Endodermal cell (in vitro differentiated cells): ENCODE measurements at regions not wholly inside any gene's neighbourhood (a gene's known extent, or its start where the extent isn't known, plus 50 kb on each side); places are given as distances from the start of the nearest gene placed in this dataset.

ENCODE experiments used
- DNase-seq: peaks from one replicate; pipeline ENCODE4 v3.0.0-alpha.2; 2017
- H3K27ac ChIP-seq: 2 replicates; pipeline ENCODE4 v1.5.1; 2013; ENCODE audit warnings: mild to moderate bottlenecking, low read depth, low read length, moderate library complexity
- H3K27me3 ChIP-seq: 2 replicates; pipeline ENCODE4 v1.6.1; 2013; ENCODE audit warnings: mild to moderate bottlenecking, low read length, moderate library complexity; ENCODE audit not compliant: insufficient read depth, control insufficient read depth, poor library complexity, severe bottlenecking
- H3K36me3 ChIP-seq: 2 replicates; pipeline ENCODE4 v1.7.0; 2013; ENCODE audit warnings: mild to moderate bottlenecking, low read length, moderate library complexity; ENCODE audit not compliant: control insufficient read depth, insufficient read depth
- H3K4me1 ChIP-seq: one replicate; pipeline ENCODE4 v1.7.0; 2013; ENCODE audit warnings: low read length; ENCODE audit not compliant: control insufficient read depth, insufficient read depth
- H3K4me3 ChIP-seq: 2 replicates; pipeline ENCODE4 v1.5.1; 2013; ENCODE audit warnings: mild to moderate bottlenecking, low read length, moderate library complexity
- H3K9ac ChIP-seq: 2 replicates; pipeline ENCODE4 v1.6.1; 2013; ENCODE audit warnings: mild to moderate bottlenecking, low read length, moderate library complexity; ENCODE audit not compliant: poor library complexity, severe bottlenecking; ENCODE audit errors: extremely low read depth
- H3K9me3 ChIP-seq: 2 replicates; pipeline ENCODE4 v1.6.1; 2013; ENCODE audit warnings: mild to moderate bottlenecking, low read length, moderate library complexity; ENCODE audit not compliant: control insufficient read depth
- H3K27ac Mint-ChIP-seq: 2 replicates; pipeline ENCODE4 v1.8.0; 2020; ENCODE audit warnings: mixed read lengths
- H3K27me3 Mint-ChIP-seq: 2 replicates; pipeline ENCODE4 v1.8.0; 2021; ENCODE audit warnings: mild to moderate bottlenecking, mixed read lengths; ENCODE audit not compliant: insufficient read depth
- H3K36me3 Mint-ChIP-seq: 2 replicates; pipeline ENCODE4 v1.8.0; 2020; ENCODE audit warnings: low read depth, mixed read lengths
- H3K4me1 Mint-ChIP-seq: 2 replicates; pipeline ENCODE4 v1.8.0; 2020; ENCODE audit warnings: mixed read lengths
- H3K4me3 Mint-ChIP-seq: 2 replicates; pipeline ENCODE4 v1.8.0; 2020; ENCODE audit warnings: mild to moderate bottlenecking, moderate library complexity, mixed read lengths
- H3K9me3 Mint-ChIP-seq: 2 replicates; pipeline ENCODE4 v1.8.0; 2020; ENCODE audit warnings: mild to moderate bottlenecking, mixed read lengths
- WGBS, 2 experiments: methylation state at CpG; one replicate each; pipeline versions ENCODE4 v1.1.5 to v1.1.7; 2013; ENCODE audit warnings: missing lambda C conversion rate in 2 of 2, mixed read lengths in 1 of 2; ENCODE audit not compliant: insufficient coverage in 1 of 2, insufficient read length in 1 of 2; 5-methylcytosine and 5-hydroxymethylcytosine counted together
- TF ChIP-seq, protein P1 (sequence below): fragments of 200-600 bp; sonication (generic); conservative IDR thresholded peaks from 2 replicates; pipeline ENCODE4 v1.5.0; 2021; ENCODE audit warnings: antibody characterized with exemption, mild to moderate bottlenecking

DNA sequence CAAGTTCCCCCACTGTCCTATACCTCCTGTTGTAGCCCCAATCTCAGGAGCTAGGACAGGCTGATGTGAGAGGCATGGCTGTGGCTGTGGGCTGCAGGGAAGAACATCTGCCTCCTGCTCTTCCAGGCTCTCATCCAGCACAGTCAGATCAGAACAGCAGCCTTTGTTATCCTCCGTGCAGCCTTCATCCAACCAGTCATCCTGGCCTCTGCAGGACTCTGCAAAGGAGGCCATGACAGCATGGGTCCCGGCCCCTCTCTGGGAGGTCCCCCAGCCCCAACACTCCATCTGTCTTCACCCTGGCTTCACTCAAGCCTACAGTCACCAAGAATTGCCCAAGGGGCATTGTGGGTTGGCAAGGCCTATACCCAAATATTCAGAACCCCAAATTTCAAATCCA lies 223.2 kb upstream of the COPS8 start:
- H3K27me3 Mint-ChIP-seq = peaks cover 16% of the 10 kb centered on the region
- peaks cover 43% of the 10 kb centered on the region for H3K9me3 Mint-ChIP-seq
- WGBS, 2 experiments = 92 to 100% methylated on average over 1 to 2 of the region's 2 CpGs
- H3K4me3 Mint-ChIP-seq = no peak overlapping the region
- peaks cover 12% of the 10 kb centered on the region for H3K36me3 Mint-ChIP-seq
- TF ChIP-seq, protein P1, sequence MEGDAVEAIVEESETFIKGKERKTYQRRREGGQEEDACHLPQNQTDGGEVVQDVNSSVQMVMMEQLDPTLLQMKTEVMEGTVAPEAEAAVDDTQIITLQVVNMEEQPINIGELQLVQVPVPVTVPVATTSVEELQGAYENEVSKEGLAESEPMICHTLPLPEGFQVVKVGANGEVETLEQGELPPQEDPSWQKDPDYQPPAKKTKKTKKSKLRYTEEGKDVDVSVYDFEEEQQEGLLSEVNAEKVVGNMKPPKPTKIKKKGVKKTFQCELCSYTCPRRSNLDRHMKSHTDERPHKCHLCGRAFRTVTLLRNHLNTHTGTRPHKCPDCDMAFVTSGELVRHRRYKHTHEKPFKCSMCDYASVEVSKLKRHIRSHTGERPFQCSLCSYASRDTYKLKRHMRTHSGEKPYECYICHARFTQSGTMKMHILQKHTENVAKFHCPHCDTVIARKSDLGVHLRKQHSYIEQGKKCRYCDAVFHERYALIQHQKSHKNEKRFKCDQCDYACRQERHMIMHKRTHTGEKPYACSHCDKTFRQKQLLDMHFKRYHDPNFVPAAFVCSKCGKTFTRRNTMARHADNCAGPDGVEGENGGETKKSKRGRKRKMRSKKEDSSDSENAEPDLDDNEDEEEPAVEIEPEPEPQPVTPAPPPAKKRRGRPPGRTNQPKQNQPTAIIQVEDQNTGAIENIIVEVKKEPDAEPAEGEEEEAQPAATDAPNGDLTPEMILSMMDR = no peak
- peaks cover 33% of the 10 kb centered on the region for H3K9me3 ChIP-seq
- H3K27ac Mint-ChIP-seq = no peak overlapping the region
- peaks cover 8% of the 10 kb centered on the region for H3K4me1 ChIP-seq
- H3K4me1 Mint-ChIP-seq = peaks cover 22% of the 10 kb centered on the region
- H3K4me3 ChIP-seq = no peak overlapping the region
- no peaks in the 10 kb centered on the region for H3K36me3 ChIP-seq
- no peak for DNase-seq
- peak overlapping the region; percentile 18 for H3K27ac ChIP-seq
- H3K9ac ChIP-seq = no peak overlapping the region
- H3K27me3 ChIP-seq = no peaks in the 10 kb centered on the region

DNA sequence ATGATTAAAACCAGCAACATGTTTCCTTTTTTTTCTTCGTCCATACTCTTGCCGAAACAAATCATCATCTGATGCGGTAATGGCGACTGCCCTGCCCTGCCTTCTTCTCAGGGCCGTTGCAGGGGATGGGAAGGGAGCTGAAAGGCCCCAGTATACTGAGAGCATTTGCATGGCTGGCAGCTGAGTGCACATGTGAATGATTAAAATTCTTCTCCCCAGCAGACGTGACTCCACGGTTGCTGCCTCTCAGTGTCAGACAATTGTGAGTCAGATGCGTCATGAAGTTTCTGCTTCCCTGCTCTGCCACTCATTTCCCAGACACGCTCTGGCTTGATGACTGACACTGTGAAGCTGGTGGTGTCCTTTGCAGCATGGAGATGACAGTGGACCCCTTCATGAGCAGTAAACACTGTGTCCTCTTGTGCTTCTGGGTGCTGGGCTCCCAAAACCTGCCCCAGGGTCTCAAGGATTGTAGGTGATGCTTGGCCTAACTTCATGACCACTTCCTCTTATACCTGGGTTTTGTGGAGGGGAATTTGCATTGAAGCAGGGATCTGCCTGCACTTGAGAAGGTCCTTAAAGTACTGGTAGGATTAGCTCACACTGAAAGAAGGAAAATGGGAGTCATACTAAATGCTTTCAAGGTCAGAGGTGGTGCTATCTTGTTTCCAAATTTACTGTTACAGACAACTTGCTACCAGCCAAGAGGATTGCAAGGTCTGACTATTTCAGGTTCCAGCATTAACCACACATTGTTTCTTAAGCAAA lies 222.5 kb upstream of the COPS8 start:
- Histone ChIP-seq H3K27me3 (no peaks in the 10 kb centered on the region), H3K27ac (peak overlapping the region; percentile 49), H3K4me3 (no peak overlapping the region), H3K9ac (no peak overlapping the region), H3K36me3 (no peaks in the 10 kb centered on the region), H3K9me3 (peaks cover 33% of the 10 kb centered on the region), H3K4me1 (peaks cover 4% of the 10 kb centered on the region)
- peaks cover 12% of the 10 kb centered on the region for H3K36me3 Mint-ChIP-seq
- H3K9me3 Mint-ChIP-seq = peaks cover 46% of the 10 kb centered on the region
- H3K27ac Mint-ChIP-seq = no peak overlapping the region
- no peak for DNase-seq
- H3K4me3 Mint-ChIP-seq = no peak overlapping the region
- TF ChIP-seq, protein P1 = no peak
- peaks cover 20% of the 10 kb centered on the region for H3K4me1 Mint-ChIP-seq
- WGBS, 2 experiments = 89 to 91% methylated on average over 7 to 9 of the region's 9 CpGs
- H3K27me3 Mint-ChIP-seq = peaks cover 16% of the 10 kb centered on the region

DNA sequence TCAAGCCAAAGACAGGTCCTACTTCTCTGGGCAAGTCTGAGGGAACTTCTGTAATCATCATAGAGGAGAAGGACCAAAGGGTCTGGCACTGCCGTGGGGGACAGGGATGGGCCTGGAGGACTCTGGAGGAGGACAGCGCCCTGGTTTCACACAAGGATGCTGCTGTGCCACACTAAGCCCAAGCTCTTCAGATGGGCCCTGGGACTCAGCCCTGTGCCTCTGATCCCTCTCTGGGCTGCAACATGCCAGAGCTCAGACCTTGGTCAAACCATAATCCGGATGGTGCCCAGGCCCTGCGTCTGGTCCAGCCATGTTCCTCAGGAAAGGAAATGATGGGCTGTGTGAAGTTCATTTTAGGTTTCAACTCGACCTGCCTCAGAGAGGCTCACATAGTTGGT lies 222.0 kb upstream of the COPS8 start:
- Mint-ChIP-seq H3K9me3 (peaks cover 49% of the 10 kb centered on the region), H3K36me3 (peaks cover 12% of the 10 kb centered on the region), H3K4me1 (peaks cover 19% of the 10 kb centered on the region), H3K4me3 (no peak overlapping the region), H3K27ac (no peak overlapping the region), H3K27me3 (peaks cover 16% of the 10 kb centered on the region)
- peak; percentile 22 for DNase-seq
- 94 to 100% methylated on average over 2 to 5 of the region's 5 CpGs for WGBS, 2 experiments
- Histone ChIP-seq H3K4me1 (peaks cover 4% of the 10 kb centered on the region), H3K27me3 (no peaks in the 10 kb centered on the region), H3K36me3 (no peaks in the 10 kb centered on the region), H3K27ac (no peak overlapping the region), H3K4me3 (no peak overlapping the region), H3K9me3 (peaks cover 32% of the 10 kb centered on the region), H3K9ac (no peak overlapping the region)
- TF ChIP-seq, protein P1 = no peak
